ENCODE measurements at regions not wholly inside any gene's neighbourhood (a gene's known extent, or its start where the extent isn't known, plus 50 kb on each side); places are given as distances from the start of the nearest gene placed in this dataset.

GRCh38 chr5:3780278-3780677 lies 184.6 kb downstream of the IRX1 start:
- TF ChIP-seq CTCF (IDR thresholded peaks at IDR 0.05): no peak
- TF ChIP-seq POLR2A (IDR thresholded peaks at IDR 0.05): no peak

All from esophagus squamous epithelium (tissue), 4 donors.